GM19328 (cell line): ENCODE measurements at regions not wholly inside any gene's neighbourhood (a gene's known extent, or its start where the extent isn't known, plus 50 kb on each side); places are given as distances from the start of the nearest gene placed in this dataset.
"Not testable (repeated sequence)": the region's sequence is repeated elsewhere in the genome, so short reads cannot be mapped to it uniquely, and the experiment has no call there.

Experiments
- ATAC-seq: cut with Tn5 transposase; IDR thresholded peaks from one replicate; pipeline ENCODE4 v1.9.1; 2021; ENCODE audit warnings: mild to moderate bottlenecking, moderate library complexity; ENCODE audit not compliant: unreplicated experiment

DNA sequence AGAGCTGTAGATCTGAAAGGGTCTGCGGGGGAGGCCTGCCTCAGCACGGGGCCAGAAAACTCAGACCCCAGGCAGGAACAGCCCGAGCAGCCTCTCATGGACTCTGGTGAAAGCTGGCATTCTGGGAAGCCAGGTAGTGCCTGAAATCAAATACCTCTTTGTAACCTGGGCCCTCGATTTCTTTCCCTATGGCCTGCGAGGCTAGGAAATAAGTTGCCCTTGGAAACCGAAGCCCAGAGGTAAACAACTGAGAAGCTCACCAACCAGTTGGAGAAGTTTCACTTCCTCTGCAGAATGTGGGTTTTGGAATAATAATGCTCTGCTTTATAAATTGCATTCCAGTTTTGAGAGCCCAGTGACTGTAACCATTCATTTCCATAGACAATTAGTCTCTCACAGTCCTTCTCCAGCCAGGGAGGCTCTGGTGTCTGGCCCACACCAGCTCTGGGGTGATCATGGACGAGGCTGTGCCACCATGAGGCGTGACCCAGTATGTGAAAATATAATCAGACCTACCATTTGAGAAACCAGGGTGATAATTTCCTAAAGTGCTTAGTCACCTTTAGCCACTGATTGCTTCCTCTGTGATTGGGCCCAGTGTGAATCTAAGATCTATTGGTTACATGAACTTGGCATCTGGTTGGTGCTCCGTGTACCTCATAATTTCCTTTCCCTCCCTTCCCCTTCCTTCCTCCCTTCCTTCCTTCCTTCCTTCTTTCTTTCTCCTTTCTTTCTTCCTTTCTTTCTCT lies 133.1 kb upstream of the PELI1 start:
- ATAC-seq = no peak

DNA sequence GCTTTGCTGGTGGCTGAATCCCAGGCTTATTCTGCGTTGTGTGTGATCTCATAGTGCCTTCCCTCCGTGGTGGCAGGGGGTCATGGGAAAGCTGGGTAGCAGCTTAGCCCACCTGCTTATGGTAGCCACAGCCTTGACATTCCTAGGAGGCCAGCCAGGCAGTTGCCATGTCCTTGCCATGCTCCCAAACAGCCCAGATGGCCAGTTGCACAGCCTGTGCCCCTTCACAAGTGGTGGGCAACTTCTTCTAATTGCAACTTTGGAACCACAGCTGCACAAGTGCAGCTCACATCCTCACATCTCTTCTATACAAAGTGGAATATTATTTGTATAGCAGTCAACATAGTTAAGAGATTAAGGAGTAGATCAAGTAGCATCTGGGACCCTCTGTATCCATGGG lies 136.6 kb upstream of the PELI1 start:
- not testable (repeated sequence) for ATAC-seq

DNA sequence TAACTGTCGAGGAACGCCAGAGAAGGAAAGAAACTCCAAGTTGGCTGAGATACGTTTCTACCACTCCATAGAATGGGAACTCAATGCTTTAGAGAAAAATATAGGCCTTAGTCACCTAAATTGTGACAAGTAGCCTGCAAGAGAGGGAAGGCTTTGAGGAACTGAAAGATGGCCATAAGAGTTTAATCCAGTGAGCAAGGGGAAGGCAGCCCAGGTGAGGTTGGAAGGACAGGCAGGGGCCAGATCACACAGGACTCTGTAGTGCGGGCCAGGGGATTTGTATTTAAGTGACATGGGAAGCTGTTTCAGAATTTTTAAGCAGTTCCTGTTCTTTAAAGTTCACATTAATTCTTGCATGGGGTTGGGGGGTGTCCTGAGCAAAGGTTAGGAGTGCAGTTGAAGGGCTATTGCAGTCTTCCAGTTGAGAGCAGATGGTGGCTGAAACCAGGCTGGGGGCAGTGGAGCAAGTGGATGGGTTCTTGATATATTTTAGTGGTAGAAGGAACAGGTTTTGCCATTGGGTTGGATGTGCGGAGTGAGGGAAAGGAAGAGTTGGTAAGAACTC lies 138.9 kb upstream of the PELI1 start:
- ATAC-seq = peak; percentile 26

DNA sequence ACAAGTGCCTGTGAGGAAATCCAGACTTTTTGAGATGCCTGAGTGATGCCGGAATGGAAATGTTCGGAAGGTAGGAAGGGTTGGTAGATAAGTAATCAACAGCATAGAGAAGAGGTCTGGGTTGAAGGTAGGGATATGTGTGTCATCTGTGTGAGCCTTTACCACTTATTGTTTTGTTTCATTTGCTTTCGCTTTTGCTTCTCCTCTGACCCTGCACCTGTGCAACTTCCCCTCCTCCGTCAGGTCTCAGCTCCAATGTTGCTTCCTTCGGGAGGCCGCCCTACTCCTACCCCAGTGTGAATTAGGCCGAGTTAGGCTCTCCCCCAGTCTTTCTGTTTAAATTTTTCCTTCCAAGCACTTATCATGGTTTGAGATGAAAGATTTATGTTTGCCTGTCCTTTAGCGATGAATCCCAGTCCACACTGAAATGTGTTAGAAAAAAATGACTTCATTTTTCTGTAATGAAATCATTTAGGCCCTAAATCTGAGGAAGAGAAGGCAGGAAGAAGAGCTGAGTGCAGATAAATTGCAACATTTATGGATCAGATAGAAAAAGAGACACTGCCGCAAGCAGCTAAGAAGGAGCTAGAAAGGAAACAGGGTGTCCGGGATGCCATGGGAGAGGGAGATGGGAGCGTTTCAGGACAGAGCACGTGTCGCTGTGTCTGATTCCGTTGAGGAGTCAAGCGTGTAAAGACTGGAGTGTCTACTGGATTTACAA lies 139.6 kb upstream of the PELI1 start:
- ATAC-seq = peak; percentile 96

DNA sequence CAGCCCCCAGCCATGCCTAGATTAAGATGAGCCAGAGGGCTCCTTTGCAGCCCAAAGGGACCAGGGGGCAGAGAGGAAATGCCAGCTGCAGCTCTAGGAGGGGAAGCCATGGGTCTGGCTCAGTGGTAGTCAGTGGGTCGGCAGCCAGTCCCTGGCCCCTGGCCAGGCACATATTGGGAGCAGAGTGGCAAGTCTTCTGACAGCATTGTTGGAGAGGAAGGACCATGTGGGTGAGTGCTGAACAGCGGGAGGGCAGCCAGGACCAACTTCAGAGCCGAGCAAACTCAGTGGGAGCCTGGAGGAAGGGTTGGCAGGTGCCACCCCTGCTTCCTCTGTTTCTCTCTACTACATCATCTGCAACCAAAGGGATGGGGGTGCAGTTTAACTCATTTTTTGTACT lies 140.5 kb upstream of the PELI1 start:
- no peak for ATAC-seq

DNA sequence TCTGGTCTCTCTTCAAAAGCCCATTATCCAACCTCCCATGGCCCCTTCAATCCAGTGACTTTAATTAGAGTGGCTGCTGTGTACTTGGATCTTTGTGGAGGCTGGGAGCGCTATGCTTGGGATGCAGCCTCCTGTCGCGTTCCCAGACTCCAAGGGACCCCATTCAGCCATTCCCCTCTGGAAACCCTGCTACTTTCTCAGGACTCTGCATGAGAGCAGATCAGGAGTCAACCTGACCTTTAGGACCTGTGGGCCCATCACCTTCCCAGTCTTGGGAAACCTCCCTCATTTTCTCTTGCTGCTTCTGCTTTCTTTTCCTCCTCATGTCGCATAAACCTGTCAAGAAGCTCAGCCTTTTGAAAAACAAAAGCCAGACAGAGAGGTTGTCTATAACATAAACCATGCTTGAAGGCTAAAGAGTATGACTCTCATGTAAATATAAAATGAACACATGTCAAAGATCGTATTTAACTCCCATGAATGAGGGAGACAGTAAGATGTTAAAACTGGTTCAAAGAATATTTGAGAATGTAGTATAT lies 143.1 kb upstream of the PELI1 start:
- no peak for ATAC-seq

DNA sequence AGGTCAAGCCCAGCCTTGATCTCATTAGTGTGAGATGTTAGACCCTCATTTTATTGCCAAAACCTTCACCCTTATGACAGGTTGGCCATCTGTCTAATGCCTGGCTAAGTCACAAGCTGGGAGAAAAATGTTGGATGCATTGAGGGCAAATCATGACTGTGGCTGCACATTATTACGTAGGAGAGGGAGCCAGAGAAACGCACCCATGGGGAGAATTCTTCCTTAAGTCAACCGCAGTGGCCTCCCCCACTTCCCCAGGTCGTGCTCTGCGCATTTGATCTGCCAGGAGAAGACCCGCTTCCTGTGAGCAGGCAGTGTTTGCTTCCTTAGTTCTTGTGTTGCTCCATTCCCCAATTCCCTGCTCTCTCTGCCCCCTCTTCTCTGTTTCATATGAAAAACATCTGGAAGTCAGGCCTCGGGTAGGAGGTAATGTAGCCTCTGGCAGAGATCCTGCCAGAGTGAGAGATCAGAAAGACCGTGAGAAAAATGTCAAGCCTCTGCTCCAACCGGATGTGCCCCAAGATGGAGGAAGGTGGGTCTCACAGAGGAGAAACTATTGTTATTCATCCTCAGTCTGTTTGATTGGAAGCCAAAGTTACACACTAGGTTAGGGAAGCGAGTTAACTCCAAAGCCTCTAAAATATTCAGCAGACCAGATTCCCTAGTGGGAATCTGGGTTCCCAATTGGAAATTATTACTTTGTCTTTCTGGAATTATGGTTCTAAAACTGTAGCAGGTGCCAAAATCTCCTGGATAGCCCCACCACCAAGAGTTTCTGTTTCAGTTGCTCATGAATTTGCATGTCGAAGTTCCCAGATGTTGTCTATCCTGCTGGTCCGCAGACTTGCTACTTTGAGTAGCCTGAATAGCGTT lies 144.3 kb upstream of the PELI1 start:
- no peak for ATAC-seq

DNA sequence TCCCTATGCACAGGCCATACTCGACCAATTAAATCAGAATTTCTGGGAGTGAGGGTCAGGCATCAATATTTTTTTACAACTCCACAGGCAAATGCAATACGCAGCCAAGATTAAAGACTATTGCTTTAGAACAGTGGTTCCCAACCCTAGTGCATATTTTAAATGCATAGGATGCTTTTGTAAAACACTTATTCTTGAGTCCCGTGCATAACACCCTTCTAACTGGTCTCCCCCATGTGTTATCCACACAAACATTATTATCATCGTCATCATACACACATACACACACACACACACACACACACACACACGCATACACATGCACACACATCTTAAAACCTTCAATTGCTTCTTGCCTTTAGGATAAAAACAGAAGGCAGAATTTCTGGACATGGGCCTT lies 145.0 kb upstream of the PELI1 start:
- ATAC-seq = no peak

DNA sequence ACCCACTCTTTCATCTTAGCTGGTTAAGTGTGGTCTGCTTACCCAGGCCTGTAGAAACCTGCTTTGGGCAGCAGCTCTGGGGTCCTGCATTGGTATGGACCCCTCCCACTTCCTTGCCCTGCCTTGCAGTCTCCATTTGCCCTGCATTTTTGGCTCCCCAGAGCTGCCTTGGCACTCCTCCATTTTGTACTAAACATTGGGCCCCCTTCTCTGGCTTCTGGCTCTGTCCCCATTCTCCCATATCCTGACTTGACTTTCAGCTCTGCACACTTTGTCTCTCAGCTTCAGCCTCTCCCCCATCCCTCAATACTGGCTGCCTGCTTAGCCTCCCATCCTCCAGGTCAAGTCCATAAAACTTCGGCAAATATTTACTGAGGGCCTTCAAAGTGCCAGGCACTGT lies 145.5 kb upstream of the PELI1 start:
- no peak for ATAC-seq

DNA sequence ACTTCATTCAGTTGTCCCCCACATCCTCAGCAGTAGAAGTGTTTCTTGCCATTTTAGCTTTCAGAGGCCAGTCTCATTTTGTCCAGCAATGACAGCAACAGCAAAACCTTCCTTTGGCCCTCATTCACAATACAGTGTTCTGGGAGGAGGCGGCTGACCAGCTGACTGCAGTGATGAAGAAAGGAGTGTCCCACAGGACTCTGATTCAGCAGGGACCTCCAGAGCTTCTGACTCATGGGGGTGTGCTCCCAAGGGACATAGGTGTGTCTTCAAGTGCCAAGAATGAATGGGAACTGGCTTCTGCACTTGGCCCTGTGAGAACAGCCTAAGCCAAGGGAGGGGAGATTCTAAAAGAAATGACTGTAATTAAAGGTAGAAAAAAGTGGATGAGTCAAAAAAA lies 147.0 kb upstream of the PELI1 start:
- ATAC-seq = no peak

DNA sequence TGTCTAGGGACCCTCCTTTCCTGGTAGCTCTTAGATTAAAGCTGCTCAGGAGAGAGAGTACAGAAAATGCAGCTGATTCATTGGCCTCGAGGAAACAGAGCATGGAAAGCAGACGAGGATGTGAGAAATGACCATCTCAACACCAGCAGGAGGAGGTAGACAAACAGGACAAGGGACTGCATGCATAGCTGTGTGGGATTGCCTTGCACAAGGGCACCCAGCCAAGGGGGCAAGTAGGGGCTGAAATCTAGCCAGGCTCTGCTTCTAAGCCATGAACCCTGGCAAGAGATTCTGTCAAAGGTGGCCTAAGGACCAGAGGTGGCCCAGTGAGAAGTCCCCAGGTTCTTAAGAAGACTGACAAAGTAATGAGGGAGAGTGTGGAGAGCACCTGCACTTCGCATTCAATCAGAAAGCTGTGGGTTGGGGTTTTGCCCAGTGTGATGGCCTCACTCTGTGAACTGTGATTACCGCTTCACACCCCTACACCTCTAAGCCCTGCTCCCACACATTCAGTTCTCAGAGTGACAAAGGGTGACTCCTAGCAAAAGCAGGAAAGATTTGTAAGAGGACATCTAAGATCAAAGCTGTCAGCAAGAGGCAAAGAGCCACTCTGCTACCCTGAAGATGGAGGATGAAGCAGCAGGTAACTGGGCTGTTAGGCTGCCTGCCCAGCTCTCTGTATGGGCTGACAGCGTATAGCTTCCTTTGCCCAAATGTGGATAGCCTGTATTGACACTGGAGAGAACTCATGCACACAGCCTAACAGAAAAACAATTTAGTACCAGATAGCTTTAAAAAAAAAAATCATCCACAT lies 151.3 kb upstream of the PELI1 start:
- no peak for ATAC-seq

DNA sequence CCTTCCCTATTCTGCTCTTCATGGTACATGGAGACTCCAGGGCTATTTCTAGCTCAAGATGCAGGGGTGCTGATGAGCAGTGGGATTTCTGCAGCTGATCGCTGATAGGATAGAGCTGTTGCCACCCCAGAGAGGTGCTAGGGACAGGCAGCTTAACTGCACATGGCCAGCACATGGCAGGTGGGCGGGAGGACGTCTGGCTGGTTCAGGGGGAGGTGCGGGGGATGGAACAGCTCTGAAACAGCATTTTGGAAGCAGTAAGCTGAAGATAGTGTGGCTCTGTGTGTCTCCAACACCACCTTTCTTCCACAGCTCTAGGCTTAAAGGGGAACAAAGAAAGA lies 151.9 kb upstream of the PELI1 start:
- ATAC-seq = no peak

DNA sequence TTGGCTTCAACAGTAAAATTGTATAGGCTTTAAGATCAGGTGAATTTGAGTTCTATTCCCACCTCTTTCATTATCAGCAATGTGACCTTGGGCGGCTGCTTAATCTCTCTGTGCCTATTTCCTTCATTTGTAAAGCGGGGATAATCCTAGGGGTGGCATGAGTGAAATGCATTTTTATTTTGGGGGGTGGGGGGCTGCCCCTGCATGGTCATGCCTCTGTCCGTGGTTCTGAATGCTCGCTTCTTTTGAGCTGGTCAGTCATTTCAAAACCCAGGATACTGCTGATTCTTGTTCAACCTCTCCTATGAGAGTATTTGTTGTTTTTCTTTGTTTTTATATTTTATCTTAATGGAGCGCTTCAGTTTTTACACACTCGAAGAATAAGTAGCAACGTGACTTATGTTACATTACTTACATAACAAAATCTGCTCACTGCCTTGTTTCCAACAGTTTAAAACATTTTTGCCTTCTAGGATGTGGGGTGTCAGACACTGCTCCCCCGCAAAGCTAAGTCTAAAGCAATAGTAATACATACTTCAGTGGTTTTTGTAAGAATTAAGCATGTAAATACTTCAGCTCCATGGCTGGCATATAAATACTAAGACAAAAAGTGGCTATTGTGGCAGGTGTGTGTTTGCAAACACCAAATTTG lies 152.6 kb upstream of the PELI1 start:
- ATAC-seq = no peak

DNA sequence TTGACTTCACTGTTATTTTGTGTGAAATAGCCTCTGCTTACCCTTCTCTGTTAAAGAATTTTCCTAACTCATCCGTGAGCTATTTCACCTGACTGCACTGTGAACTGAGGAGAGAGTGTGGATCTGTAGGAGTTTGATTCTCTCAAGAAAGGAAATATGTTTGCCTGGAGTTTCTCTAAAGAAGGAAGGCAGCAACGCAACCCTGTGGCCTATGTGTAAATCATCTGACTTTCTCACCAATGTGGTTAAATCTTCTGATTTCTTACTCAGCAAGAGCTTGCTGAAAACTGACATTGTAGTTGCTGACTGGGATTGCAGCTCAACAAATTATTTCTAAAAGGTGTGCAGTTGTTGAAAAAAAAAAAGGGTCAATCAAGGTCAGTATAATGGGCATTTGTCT lies 153.9 kb upstream of the PELI1 start:
- ATAC-seq = no peak

DNA sequence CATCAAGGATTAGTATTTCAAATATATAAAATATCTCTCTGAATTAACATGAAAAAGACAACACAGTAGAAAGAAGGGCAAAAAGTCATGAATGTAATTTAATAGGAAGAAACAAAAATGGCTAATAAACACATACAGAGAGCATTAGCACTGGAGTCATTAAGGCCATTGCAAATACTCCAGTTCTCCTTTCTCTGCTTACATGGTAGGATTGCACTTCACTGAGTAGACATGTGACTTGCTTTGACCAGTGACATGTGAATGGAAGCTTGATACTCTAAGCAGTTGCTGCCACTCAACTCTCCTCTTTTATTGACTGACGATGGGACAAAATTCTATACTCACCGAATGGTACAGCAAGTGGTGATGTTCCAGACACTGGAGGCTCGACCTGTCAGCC lies 153.9 kb upstream of the LGALSL start:
- no peak for ATAC-seq

DNA sequence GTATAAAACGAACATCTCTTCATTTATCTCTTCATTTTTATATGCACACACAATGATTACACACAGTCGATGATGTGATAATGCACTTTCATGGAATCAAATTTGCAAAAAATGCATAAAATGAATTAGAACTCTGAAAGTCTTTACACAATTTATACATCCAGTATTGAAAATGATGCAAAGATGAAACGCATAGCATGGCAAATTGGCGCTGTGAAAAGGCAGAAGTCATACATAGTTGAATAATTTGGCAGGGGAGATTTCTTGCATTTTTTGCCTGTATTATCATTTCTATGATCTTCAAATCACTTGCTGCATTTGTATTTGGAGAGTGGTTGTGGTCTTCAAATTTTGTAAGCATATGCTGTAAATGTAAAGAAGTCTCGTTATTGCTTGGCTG lies 150.7 kb upstream of the LGALSL start:
- no peak for ATAC-seq

DNA sequence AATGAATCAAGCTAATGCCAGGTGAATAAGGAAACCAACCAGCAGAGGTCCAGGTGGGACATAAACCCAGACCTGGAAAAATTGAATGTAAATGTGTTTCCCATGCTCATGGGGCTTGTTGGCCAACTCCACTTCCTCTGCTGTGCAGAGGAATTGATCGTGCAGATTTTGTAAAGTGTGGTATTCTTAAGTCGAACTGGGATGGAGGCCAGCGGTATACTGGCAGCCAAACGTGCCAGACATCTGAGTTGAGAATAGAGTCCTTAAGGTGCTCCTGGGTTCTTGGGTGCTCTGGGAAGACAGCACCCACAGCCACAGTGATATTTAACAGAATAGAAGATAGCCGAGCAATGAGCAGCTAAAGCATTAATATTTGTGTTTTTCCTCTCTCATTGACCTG lies 146.5 kb upstream of the LGALSL start:
- no peak for ATAC-seq

DNA sequence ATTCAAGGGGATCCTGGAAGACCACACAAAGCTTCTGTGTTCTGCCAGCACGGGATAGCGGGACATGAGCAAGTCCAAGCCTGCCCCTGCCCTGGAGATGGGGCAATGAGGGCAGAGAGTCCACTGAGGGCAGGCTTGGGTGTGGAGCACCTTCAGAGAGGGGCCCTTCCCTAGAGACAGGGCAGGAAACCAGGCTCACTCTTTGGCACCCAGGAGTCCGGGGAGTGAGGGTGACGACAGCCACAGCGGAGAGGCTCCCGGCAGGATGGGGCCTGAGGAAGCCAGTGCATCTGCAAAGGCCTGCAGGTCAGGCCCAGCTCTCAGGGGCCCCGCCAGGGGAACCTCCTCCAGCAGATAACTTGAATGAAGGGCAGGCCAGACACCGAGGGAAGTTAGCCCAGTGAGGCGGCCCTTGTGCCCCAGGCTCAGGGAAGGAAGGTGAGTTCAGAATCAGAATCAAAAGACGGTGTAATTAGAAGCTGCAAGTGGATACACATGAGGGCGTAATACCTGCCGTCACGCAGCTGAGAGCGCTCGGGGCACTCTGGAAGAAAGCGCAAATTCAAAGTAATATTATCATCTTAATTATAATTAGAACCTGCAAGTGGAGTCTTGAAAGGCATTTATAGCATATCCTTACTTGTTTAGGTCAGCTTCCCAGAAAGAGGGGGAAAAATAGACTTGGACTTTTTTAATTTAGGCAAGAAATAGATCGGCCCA lies 142.6 kb upstream of the LGALSL start:
- ATAC-seq = no peak

DNA sequence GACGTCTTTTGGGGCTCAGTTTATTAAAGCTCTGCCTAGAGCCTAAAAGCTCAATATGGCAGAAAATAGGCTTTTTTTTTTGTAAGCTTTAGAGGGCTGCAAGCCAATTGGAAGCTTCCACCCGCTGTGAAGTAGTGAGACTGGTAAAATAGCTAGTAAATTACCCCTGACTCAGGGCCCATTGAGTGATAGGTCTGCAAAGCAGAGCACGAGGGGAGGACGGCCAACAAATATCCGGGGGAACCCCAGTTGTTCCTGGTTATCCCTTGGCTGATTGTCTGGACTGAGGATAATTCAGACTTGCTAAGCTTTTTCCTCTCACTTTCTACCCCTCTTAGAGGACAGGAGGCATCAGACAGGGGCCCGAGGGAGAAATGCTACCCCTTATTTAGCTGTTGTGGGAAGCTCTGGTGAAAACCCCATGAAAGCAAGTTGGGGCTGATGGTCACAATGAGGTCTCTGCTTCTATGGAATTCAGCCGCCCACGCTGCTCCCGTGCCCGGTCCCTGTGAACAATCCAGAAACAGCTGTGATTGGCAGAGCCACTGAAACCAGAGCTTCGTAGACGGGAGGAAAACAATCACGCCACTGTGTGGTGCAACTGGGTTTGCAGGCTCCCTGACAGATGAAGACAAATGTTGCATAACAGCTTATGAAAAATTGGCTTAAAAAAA lies 141.9 kb upstream of the LGALSL start:
- no peak for ATAC-seq
